Lower leg skin (tissue), 4 donors: ENCODE measurements at regions not wholly inside any gene's neighbourhood (a gene's known extent, or its start where the extent isn't known, plus 50 kb on each side); places are given as distances from the start of the nearest gene placed in this dataset.

Experiments
- DNase-seq, 2 donors: peaks; one replicate each; pipeline ENCODE4 v3.0.0-alpha.2; 2019; ENCODE audit warnings: low spot score in 2 of 2
- H3K4me3 ChIP-seq: fragments of 200-600 bp; sonication (generic); 2 replicates; pipeline ENCODE4 v1.5.1; 2017; ENCODE audit warnings: mild to moderate bottlenecking, low read depth; ENCODE audit not compliant: poor library complexity, severe bottlenecking
- CTCF ChIP-seq, 3 donors: fragments of 450-650 bp; IDR thresholded peaks; one replicate each; pipeline ENCODE4 v1.5.1; 2016; ENCODE audit warnings: antibody characterized with exemption in 3 of 3, mild to moderate bottlenecking in 3 of 3, moderate library complexity in 2 of 3
- POLR2A ChIP-seq, 2 donors: fragments of 450-650 bp; IDR thresholded peaks; one replicate each; pipeline ENCODE4 v1.6.1; 2016 to 2017; ENCODE audit warnings: antibody characterized with exemption in 2 of 2, mild to moderate bottlenecking in 1 of 2, moderate library complexity in 1 of 2
- WGBS, 2 donors: methylation state at CpG; one replicate each; pipeline ENCODE4 v1.1.5; 2018; 5-methylcytosine and 5-hydroxymethylcytosine counted together
- intact Hi-C: fragments of 100-400 bp; cut with DNase I; formaldehyde crosslinking; loops from one replicate; pipeline ENCODE4 v1.15.0; 2023; ENCODE audit warnings: low total_unique reads

GRCh38 chr2:19649142-19649541 lies 252.6 kb downstream of the TTC32 start:
- no peak for DNase-seq
- intact Hi-C loops = no loop called here
- no peak overlapping the region for H3K4me3 ChIP-seq
- WGBS, 2 donors = 83 to 86% methylated on average over 1 of the region's 1 CpG
- TF ChIP-seq POLR2A (IDR thresholded peaks at IDR 0.05) (no peak), CTCF (IDR thresholded peaks at IDR 0.05) (no peak)

- no peak for DNase-seq
- WGBS, 2 donors = 15 to 20% methylated on average over 1 of the region's 1 CpG
- H3K4me3 ChIP-seq = no peak overlapping the region
- TF ChIP-seq POLR2A (IDR thresholded peaks at IDR 0.05) (no peak), CTCF (IDR thresholded peaks at IDR 0.05) (no peak)
- intact Hi-C loops = no loop called here
Observed at GRCh38 chr2:19648583-19648982, 253.2 kb downstream of the TTC32 start.

GRCh38 chr2:19646987-19647386 lies 254.8 kb downstream of the TTC32 start:
- TF ChIP-seq CTCF (IDR thresholded peaks at IDR 0.05) (no peak), POLR2A (IDR thresholded peaks at IDR 0.05) (no peak)
- intact Hi-C loops = no loop called here
- no peak overlapping the region for H3K4me3 ChIP-seq
- 78 to 93% methylated on average over 1 of the region's 1 CpG for WGBS, 2 donors
- DNase-seq = no peak

GRCh38 chr2:19644763-19645162 lies 257.0 kb downstream of the TTC32 start:
- no peak overlapping the region for H3K4me3 ChIP-seq
- intact Hi-C loops = no loop called here
- 94 to 95% methylated on average over 3 of the region's 3 CpGs for WGBS, 2 donors
- TF ChIP-seq CTCF (IDR thresholded peaks at IDR 0.05) (no peak), POLR2A (IDR thresholded peaks at IDR 0.05) (no peak)
- no peak for DNase-seq

- DNase-seq = no peak
- WGBS, 2 donors = 71 to 82% methylated on average over 3 of the region's 3 CpGs
- intact Hi-C loops = no loop called here
- TF ChIP-seq CTCF (IDR thresholded peaks at IDR 0.05) (no peak), POLR2A (IDR thresholded peaks at IDR 0.05) (no peak)
- no peak overlapping the region for H3K4me3 ChIP-seq
Observed at GRCh38 chr2:19643117-19643518, 258.7 kb downstream of the TTC32 start.

- no peak for TF ChIP-seq CTCF (IDR thresholded peaks at IDR 0.05)
- no peak for TF ChIP-seq POLR2A (IDR thresholded peaks at IDR 0.05)
- 87% methylated on average over 3 of the region's 3 CpGs for WGBS, 2 donors
- H3K4me3 ChIP-seq = no peak overlapping the region
- intact Hi-C loops = no loop called here
- no peak for DNase-seq
Observed at GRCh38 chr2:19642501-19642900, 259.3 kb downstream of the TTC32 start.
